ENCODE measurements at regions not wholly inside any gene's neighbourhood (a gene's known extent, or its start where the extent isn't known, plus 50 kb on each side); places are given as distances from the start of the nearest gene placed in this dataset.
"Not testable (repeated sequence)": the region's sequence is repeated elsewhere in the genome, so short reads cannot be mapped to it uniquely, and the experiment has no call there.

DNA sequence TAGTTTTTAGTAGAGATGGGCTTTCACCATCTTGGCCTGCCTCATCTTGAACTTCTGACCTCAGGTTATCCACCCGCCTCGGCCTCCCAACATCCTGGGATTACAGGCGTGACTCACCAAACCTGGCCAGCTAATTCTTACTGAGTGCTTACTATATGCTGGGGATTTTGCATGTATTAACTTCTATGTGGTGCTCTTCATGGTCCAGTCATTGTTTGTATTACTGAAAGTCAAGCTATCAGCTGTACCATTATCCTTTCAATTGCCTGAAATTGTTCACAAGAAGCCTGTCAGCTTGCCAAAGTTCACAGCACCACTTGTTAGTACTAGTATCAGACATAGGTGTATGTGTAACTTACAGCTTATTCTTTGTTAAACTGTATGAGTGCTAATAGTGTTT, 1272.1 kb downstream of the ARAP2 start:
- no peak overlapping the region for H3K4me3 ChIP-seq
- intact Hi-C loops (cut with DNase I): no loop called here
- H3K36me3 ChIP-seq: no peaks in the 10 kb centered on the region
- no peaks in the 10 kb centered on the region for H3K4me1 ChIP-seq
- no peak for DNase-seq (ENCODE audit: extremely low spot score)
- WGBS: 95% methylated on average over 3 of the region's 3 CpGs
- no peaks in the 10 kb centered on the region for H3K27me3 ChIP-seq
- TF ChIP-seq POLR2A (IDR thresholded peaks at IDR 0.05; ENCODE audit: low read depth) (no peak), EP300 (IDR thresholded peaks at IDR 0.05) (no peak), CTCF (IDR thresholded peaks at IDR 0.05) (no peak), POLR2AphosphoS5 (IDR thresholded peaks at IDR 0.05) (no peak)
- no peaks in the 10 kb centered on the region for H3K9me3 ChIP-seq
- no peak overlapping the region for H3K27ac ChIP-seq (replicated peaks in 1 of 4)

- no peaks in the 10 kb centered on the region for H3K27me3 ChIP-seq
- H3K4me3 ChIP-seq: no peak overlapping the region
- TF ChIP-seq CTCF (IDR thresholded peaks at IDR 0.05): no peak
- TF ChIP-seq POLR2AphosphoS5 (IDR thresholded peaks at IDR 0.05): no peak
- TF ChIP-seq EP300 (IDR thresholded peaks at IDR 0.05): no peak
- no peak for TF ChIP-seq POLR2A (IDR thresholded peaks at IDR 0.05; ENCODE audit: low read depth)
- no peaks in the 10 kb centered on the region for H3K4me1 ChIP-seq
- H3K36me3 ChIP-seq: no peaks in the 10 kb centered on the region
- WGBS: 57% methylated on average over 3 of the region's 3 CpGs
- H3K9me3 ChIP-seq: no peaks in the 10 kb centered on the region
- no peak for DNase-seq (ENCODE audit: extremely low spot score)
- intact Hi-C loops (cut with DNase I): no loop called here
- no peak overlapping the region for H3K27ac ChIP-seq (replicated peaks in 1 of 4)
These were observed 1270.5 kb downstream of the ARAP2 start for GRCh38 chr4:34973650-34974312.

GRCh38 chr4:34974313-34974680, 1270.0 kb downstream of the ARAP2 start:
- Histone ChIP-seq H3K36me3 (no peaks in the 10 kb centered on the region), H3K4me3 (no peak overlapping the region), H3K27me3 (no peaks in the 10 kb centered on the region), H3K4me1 (no peaks in the 10 kb centered on the region), H3K9me3 (no peaks in the 10 kb centered on the region), H3K27ac (replicated peaks in 1 of 4) (no peak overlapping the region)
- no peak for DNase-seq (ENCODE audit: extremely low spot score)
- intact Hi-C loops (cut with DNase I): no loop called here
- TF ChIP-seq POLR2AphosphoS5 (IDR thresholded peaks at IDR 0.05) (no peak), CTCF (IDR thresholded peaks at IDR 0.05) (no peak), EP300 (IDR thresholded peaks at IDR 0.05) (no peak), POLR2A (IDR thresholded peaks at IDR 0.05; ENCODE audit: low read depth) (no peak)

DNA sequence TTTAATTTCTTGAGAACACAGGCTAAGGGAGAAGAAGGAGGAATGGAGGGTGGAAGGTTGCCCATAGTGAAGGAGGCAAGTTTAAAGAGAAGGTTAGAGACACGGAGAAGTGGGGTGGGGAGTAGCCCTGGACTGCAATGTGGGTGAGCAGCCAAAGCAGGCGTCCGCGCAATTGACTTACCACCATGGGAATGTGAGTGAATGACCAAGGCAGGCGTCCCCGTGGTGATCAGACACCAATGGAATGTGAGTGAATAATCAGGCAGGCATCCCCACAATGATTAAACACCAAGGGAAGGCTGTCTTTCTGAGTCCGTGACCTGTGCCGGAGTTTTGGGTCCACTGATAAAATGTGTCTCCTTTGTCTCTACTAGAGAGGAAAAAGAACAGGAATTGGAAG, 1223.1 kb downstream of the ARAP2 start:
- intact Hi-C loops (cut with DNase I); DNase-seq (ENCODE audit: extremely low spot score); H3K4me1 ChIP-seq; H3K27me3 ChIP-seq; H3K4me3 ChIP-seq; H3K36me3 ChIP-seq; H3K9me3 ChIP-seq; H3K27ac ChIP-seq (replicated peaks in 1 of 4): not testable (repeated sequence)
- WGBS: 92% methylated on average over 8 of the region's 8 CpGs

- TF ChIP-seq EP300 (IDR thresholded peaks at IDR 0.05): no peak
- no peak for TF ChIP-seq POLR2AphosphoS5 (IDR thresholded peaks at IDR 0.05)
- no peak for TF ChIP-seq CTCF (IDR thresholded peaks at IDR 0.05)
- no peak for TF ChIP-seq POLR2A (IDR thresholded peaks at IDR 0.05; ENCODE audit: low read depth)
- DNase-seq (ENCODE audit: extremely low spot score): no peak
These were observed 1219.0 kb downstream of the ARAP2 start for GRCh38 chr4:35025152-35025834.

More at GRCh38 chr4:35025152-35025834, 1219.0 kb downstream of the ARAP2 start:
- Histone ChIP-seq H3K36me3 (no peaks in the 10 kb centered on the region), H3K27me3 (no peaks in the 10 kb centered on the region), H3K4me1 (no peaks in the 10 kb centered on the region), H3K4me3 (no peak overlapping the region), H3K27ac (replicated peaks in 1 of 4) (no peak overlapping the region), H3K9me3 (no peaks in the 10 kb centered on the region)
- WGBS: 63% methylated on average over 3 of the region's 3 CpGs
- intact Hi-C loops (cut with DNase I): no loop called here
